Neuronal stem cell (in vitro differentiated cells): ENCODE measurements at regions not wholly inside any gene's neighbourhood (a gene's known extent, or its start where the extent isn't known, plus 50 kb on each side); places are given as distances from the start of the nearest gene placed in this dataset.

Experiments
- DNase-seq: peaks from one replicate; pipeline ENCODE4 v3.0.0-alpha.2; 2013; ENCODE audit warnings: low spot score
- H2AFZ ChIP-seq: one replicate; pipeline ENCODE4 v1.6.1; 2013; ENCODE audit warnings: mild to moderate bottlenecking, low read length, inconsistent platforms
- H2AK5ac ChIP-seq: 2 replicates; pipeline ENCODE4 v1.6.1; 2013; ENCODE audit warnings: low read depth, mild to moderate bottlenecking, inconsistent platforms, low read length, moderate library complexity, mixed read lengths
- H2BK120ac ChIP-seq: 2 replicates; pipeline ENCODE4 v1.6.1; 2013; ENCODE audit warnings: low read depth, mild to moderate bottlenecking, inconsistent platforms, low read length, moderate library complexity, mixed read lengths
- H2BK12ac ChIP-seq: one replicate; pipeline ENCODE4 v1.6.1; 2013; ENCODE audit warnings: low read length, inconsistent platforms
- H2BK15ac ChIP-seq: 2 replicates; pipeline ENCODE4 v1.6.1; 2013; ENCODE audit warnings: mild to moderate bottlenecking, low read length, inconsistent platforms, mixed read lengths
- H2BK5ac ChIP-seq: one replicate; pipeline ENCODE4 v1.6.1; 2013; ENCODE audit warnings: inconsistent platforms, mild to moderate bottlenecking, low read length, moderate library complexity
- H3K14ac ChIP-seq: one replicate; pipeline ENCODE4 v1.6.1; 2013; ENCODE audit warnings: low read length, inconsistent platforms
- H3K18ac ChIP-seq: 2 replicates; pipeline ENCODE4 v1.6.1; 2013; ENCODE audit warnings: low read length, inconsistent platforms
- H3K23ac ChIP-seq: 2 replicates; pipeline ENCODE4 v1.6.1; 2013; ENCODE audit warnings: low read depth, mild to moderate bottlenecking, mixed read lengths, low read length, inconsistent platforms; ENCODE audit not compliant: poor library complexity
- H3K27ac ChIP-seq: replicated peaks from 3 replicates; pipeline ENCODE4 v1.5.1; 2013; ENCODE audit warnings: low read length, inconsistent platforms
- H3K27me3 ChIP-seq, 3 experiments: 2 replicates each; pipeline ENCODE4 v1.6.1; 2013; ENCODE audit warnings: low read length in 3 of 3, mild to moderate bottlenecking in 2 of 3, inconsistent platforms in 1 of 3, low read depth in 1 of 3, mixed read lengths in 1 of 3, moderate library complexity in 1 of 3; ENCODE audit not compliant: control insufficient read depth in 3 of 3, insufficient read depth in 3 of 3
- H3K36me3 ChIP-seq, 2 donors: replicated peaks in 1 of 2; 2 replicates each; pipeline ENCODE4 v1.6.1; 2013; ENCODE audit warnings: low read length in 2 of 2; ENCODE audit not compliant: control insufficient read depth in 2 of 2, insufficient read depth in 2 of 2
- H3K4ac ChIP-seq: 2 replicates; pipeline ENCODE4 v1.6.1; 2013; ENCODE audit warnings: inconsistent platforms, mild to moderate bottlenecking, low read length, moderate library complexity
- H3K4me1 ChIP-seq, 2 donors: 1 replicate in 1 of 2; 2 replicates in 1 of 2; pipeline ENCODE4 v1.6.1; 2013; ENCODE audit warnings: low read length in 2 of 2, low read depth in 1 of 2; ENCODE audit not compliant: control insufficient read depth in 2 of 2, insufficient read depth in 1 of 2
- H3K4me2 ChIP-seq: one replicate; pipeline ENCODE4 v1.6.1; 2013; ENCODE audit warnings: mild to moderate bottlenecking, low read length, inconsistent platforms; ENCODE audit not compliant: insufficient read depth, poor library complexity, severe bottlenecking
- H3K4me3 ChIP-seq, 2 donors: 2 replicates each; pipeline ENCODE4 v1.5.1; 2013; ENCODE audit warnings: low read length in 2 of 2, mild to moderate bottlenecking in 2 of 2, inconsistent platforms in 1 of 2, moderate library complexity in 1 of 2
- H3K79me1 ChIP-seq: one replicate; pipeline ENCODE4 v1.6.1; 2013; ENCODE audit warnings: low read depth, mild to moderate bottlenecking, inconsistent platforms, low read length, moderate library complexity
- H3K9ac ChIP-seq: one replicate; pipeline ENCODE4 v1.6.1; 2013; ENCODE audit warnings: mild to moderate bottlenecking, low read depth, low read length, inconsistent platforms; ENCODE audit not compliant: poor library complexity
- H3K9me3 ChIP-seq, 2 donors: replicated peaks in 1 of 2; 2 replicates each; pipeline versions ENCODE3 to v1.6.1; 2013; ENCODE audit warnings: low read length in 2 of 2, mild to moderate bottlenecking in 2 of 2, inconsistent platforms in 1 of 2, low read depth in 1 of 2, mixed read lengths in 1 of 2, moderate library complexity in 1 of 2; ENCODE audit not compliant: control insufficient read depth in 2 of 2, insufficient read depth in 1 of 2
- H4K8ac ChIP-seq: one replicate; pipeline ENCODE4 v1.6.1; 2013; ENCODE audit warnings: low read depth, mild to moderate bottlenecking, inconsistent platforms, low read length, moderate library complexity
- H4K91ac ChIP-seq: one replicate; pipeline ENCODE4 v1.6.1; 2013; ENCODE audit warnings: low read length, low read depth, mild to moderate bottlenecking, inconsistent platforms; ENCODE audit not compliant: poor library complexity
- WGBS, 2 donors: extraction: QIAGEN DNeasy Blood & Tissue Kit; methylation state at CpG; one replicate each; pipeline ENCODE4 v1.1.7; 2013; ENCODE audit warnings: missing lambda C conversion rate in 2 of 2, mixed read lengths in 1 of 2; ENCODE audit not compliant: insufficient read length in 2 of 2, insufficient replicate concordance in 1 of 2; ENCODE audit errors: extremely low coverage in 2 of 2; 5-methylcytosine and 5-hydroxymethylcytosine counted together

DNA sequence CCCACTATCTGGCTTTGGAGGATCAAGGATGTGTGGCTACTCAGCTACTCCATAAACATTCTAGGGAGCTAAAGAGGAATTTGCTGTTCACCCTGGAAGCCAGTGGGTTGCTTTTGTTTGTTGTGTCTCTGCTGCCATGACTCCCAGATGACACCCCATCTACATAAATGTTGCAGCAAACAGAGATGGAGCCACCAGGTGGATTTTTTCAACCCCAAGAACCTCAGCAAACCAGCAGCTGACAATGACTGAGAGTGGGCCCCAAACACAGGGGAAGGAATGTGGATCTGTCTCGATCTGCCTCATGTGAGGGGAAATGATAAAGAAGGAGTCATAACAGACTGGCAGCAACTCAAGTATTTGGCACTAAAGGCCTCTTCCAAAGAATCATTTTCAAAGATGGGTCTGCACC, 132.7 kb upstream of the TNC start:
- H3K18ac ChIP-seq = no peak overlapping the region
- H3K23ac ChIP-seq = no peak overlapping the region
- no peak overlapping the region for H3K9ac ChIP-seq
- H2AFZ ChIP-seq = no peak overlapping the region
- no peak overlapping the region for H2AK5ac ChIP-seq
- H3K4me3 ChIP-seq = no peak overlapping the region
- no peak for DNase-seq
- H3K4me2 ChIP-seq = no peak overlapping the region
- WGBS, 2 donors = no CpG with 5 or more reads among the region's 1 CpG
- H3K4ac ChIP-seq = no peak overlapping the region
- no peak overlapping the region for H4K8ac ChIP-seq
- no peak overlapping the region for H2BK120ac ChIP-seq
- H3K79me1 ChIP-seq = no peaks in the 10 kb centered on the region
- no peaks in the 10 kb centered on the region for H3K9me3 ChIP-seq
- H3K27me3 ChIP-seq = no peaks in the 10 kb centered on the region
- no peak overlapping the region for H3K14ac ChIP-seq
- no peaks in the 10 kb centered on the region for H3K36me3 ChIP-seq
- H2BK5ac ChIP-seq = no peak overlapping the region
- H3K4me1 ChIP-seq = no peaks in the 10 kb centered on the region
- no peak overlapping the region for H4K91ac ChIP-seq
- no peak overlapping the region for H3K27ac ChIP-seq
- H2BK12ac ChIP-seq = no peak overlapping the region
- H2BK15ac ChIP-seq = no peak overlapping the region

DNA sequence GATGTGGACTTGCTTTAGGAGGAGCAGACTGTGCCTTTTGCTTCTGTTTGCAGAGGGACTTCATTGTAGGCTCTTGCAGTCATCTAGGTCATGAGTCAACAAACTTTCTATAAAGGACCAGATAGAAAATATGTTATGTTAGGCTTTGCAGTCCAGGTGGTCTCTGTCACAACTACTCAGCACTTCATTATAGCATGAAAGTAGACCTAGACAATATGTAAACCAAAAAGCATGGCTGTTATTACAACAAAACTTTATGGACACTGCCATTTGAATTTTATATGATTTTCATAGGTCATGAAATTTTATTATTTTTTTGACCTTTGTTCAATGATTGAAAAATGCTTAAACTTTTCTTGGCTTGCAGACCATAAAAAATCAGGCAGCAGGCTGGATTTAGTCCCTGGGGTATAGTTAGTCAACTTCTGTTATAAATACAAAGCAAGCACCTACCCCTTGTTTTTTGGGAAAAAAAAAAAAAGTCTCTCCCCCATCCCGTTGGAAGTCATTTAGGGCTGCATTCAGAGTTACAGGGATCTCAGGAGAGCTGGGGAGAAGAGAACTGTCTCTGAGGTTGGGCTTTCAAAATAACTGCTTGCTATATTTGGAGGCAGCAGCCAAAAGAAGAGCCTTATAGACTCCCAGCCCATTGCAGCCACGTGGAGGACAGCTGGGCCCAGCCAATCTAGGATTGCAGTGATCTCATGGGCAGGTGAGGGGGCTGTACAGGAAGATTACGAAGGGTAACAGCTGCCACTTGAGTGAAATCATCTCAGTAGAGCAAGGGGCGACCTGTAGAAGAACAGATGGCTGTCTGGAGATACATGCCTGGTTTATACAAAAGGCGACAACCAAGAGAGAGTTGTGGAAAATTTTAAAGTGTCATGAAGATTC, 136.6 kb upstream of the TNC start:
- H3K23ac ChIP-seq = no peak overlapping the region

GRCh38 chr9:115261656-115262081, 143.7 kb upstream of the TNC start:
- H3K27ac ChIP-seq = no peak overlapping the region
- H4K8ac ChIP-seq = no peak overlapping the region
- H3K14ac ChIP-seq = no peak overlapping the region
- H2BK12ac ChIP-seq = no peak overlapping the region
- H3K4me2 ChIP-seq = no peak overlapping the region
- no peaks in the 10 kb centered on the region for H3K36me3 ChIP-seq
- H3K4me3 ChIP-seq = no peak overlapping the region
- H3K4me1 ChIP-seq = no peaks in the 10 kb centered on the region
- H3K27me3 ChIP-seq = peaks cover 0 to 2% (median 0%) of the 10 kb centered on the region in 3 experiments
- H3K79me1 ChIP-seq = no peaks in the 10 kb centered on the region
- no peaks in the 10 kb centered on the region for H3K9me3 ChIP-seq
- H2AFZ ChIP-seq = no peak overlapping the region
- H4K91ac ChIP-seq = no peak overlapping the region
- no peak overlapping the region for H2AK5ac ChIP-seq
- no peak for DNase-seq
- no peak overlapping the region for H3K9ac ChIP-seq
- H3K23ac ChIP-seq = no peak overlapping the region
- H2BK15ac ChIP-seq = no peak overlapping the region
- H3K18ac ChIP-seq = no peak overlapping the region
- H2BK120ac ChIP-seq = no peak overlapping the region
- H3K4ac ChIP-seq = no peak overlapping the region
- H2BK5ac ChIP-seq = no peak overlapping the region

More for the DNA sequence above, 136.6 kb upstream of the TNC start:
- no peaks in the 10 kb centered on the region for H3K9me3 ChIP-seq
- no CpG with 5 or more reads among the region's 5 CpGs for WGBS, 2 donors
- no peak overlapping the region for H3K18ac ChIP-seq
- H2AK5ac ChIP-seq = no peak overlapping the region
- H3K4ac ChIP-seq = no peak overlapping the region
- no peak overlapping the region for H2BK5ac ChIP-seq
- H3K36me3 ChIP-seq = no peaks in the 10 kb centered on the region
- H3K4me3 ChIP-seq = no peak overlapping the region
- H3K4me2 ChIP-seq = no peak overlapping the region
- no peak for DNase-seq
- no peak overlapping the region for H3K27ac ChIP-seq
- H4K91ac ChIP-seq = no peak overlapping the region
- H3K9ac ChIP-seq = no peak overlapping the region
- H2BK15ac ChIP-seq = no peak overlapping the region
- no peak overlapping the region for H4K8ac ChIP-seq
- H3K14ac ChIP-seq = no peak overlapping the region
- H2BK120ac ChIP-seq = no peak overlapping the region
- H3K79me1 ChIP-seq = no peaks in the 10 kb centered on the region
- H2AFZ ChIP-seq = no peak overlapping the region
- H3K27me3 ChIP-seq = no peaks in the 10 kb centered on the region
- H2BK12ac ChIP-seq = no peak overlapping the region
- no peaks in the 10 kb centered on the region for H3K4me1 ChIP-seq

GRCh38 chr9:115262477-115262876, 144.5 kb upstream of the TNC start:
- H2AK5ac ChIP-seq = no peak overlapping the region

More at GRCh38 chr9:115262477-115262876, 144.5 kb upstream of the TNC start:
- no peaks in the 10 kb centered on the region for H3K4me1 ChIP-seq
- no peak overlapping the region for H3K18ac ChIP-seq
- H3K4me2 ChIP-seq = no peak overlapping the region
- H3K4ac ChIP-seq = no peak overlapping the region
- no peak overlapping the region for H4K8ac ChIP-seq
- H2BK15ac ChIP-seq = no peak overlapping the region
- no peak overlapping the region for H4K91ac ChIP-seq
- H2BK5ac ChIP-seq = no peak overlapping the region
- no peaks in the 10 kb centered on the region for H3K79me1 ChIP-seq
- H3K9ac ChIP-seq = no peak overlapping the region
- no peak overlapping the region for H2BK120ac ChIP-seq
- no peak overlapping the region for H3K4me3 ChIP-seq
- H3K27ac ChIP-seq = no peak overlapping the region
- H3K9me3 ChIP-seq = no peaks in the 10 kb centered on the region
- peaks cover 0 to 2% (median 0%) of the 10 kb centered on the region in 3 experiments for H3K27me3 ChIP-seq
- H3K14ac ChIP-seq = peak overlapping the region; percentile 4
- DNase-seq = no peak
- H2AFZ ChIP-seq = no peak overlapping the region
- H3K36me3 ChIP-seq = no peaks in the 10 kb centered on the region
- H2BK12ac ChIP-seq = no peak overlapping the region
- H3K23ac ChIP-seq = no peak overlapping the region
